Tongue (tissue), 1 donor: ENCODE measurements at regions not wholly inside any gene's neighbourhood (a gene's known extent, or its start where the extent isn't known, plus 50 kb on each side); places are given as distances from the start of the nearest gene placed in this dataset.
A peak's percentile ranks its signal among the peaks of the same experiment; 100 is the strongest.

ENCODE experiments used
- DNase-seq: peaks from one replicate; pipeline ENCODE4 v3.0.0-alpha.2; 2015

DNA sequence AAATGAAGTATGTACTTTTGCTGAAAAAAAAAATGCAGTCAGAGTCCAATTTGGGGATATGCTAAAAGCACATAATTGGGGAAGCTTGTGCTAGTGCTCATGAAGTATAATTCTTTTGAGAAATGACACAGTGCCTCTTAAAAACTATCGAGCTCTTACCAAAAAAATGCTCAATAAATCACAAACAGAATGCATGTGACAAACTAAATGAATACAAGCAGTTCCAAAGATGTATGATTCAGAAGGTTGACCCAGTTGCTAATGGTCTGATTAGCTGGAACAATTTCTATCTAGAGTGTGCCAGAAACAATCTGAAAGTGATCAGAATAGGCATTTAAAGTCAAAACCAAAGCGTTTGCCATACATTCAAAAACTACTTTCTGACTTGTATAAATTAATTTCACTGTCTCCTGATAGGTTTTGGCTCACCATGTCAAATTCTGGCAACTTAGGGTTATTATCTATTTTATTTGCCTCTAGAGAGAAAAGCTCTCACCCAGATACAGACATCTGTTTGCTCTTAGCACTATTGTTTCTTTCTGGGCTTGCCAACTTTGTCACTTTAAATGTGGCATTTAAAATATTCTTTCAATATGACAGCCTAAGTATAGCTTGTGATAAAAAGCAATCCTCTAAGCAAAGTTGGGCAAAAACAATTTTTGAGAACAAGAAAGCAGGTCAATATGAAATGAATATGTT, 114.7 kb upstream of the AHR start:
- DNase-seq = no peak

DNA sequence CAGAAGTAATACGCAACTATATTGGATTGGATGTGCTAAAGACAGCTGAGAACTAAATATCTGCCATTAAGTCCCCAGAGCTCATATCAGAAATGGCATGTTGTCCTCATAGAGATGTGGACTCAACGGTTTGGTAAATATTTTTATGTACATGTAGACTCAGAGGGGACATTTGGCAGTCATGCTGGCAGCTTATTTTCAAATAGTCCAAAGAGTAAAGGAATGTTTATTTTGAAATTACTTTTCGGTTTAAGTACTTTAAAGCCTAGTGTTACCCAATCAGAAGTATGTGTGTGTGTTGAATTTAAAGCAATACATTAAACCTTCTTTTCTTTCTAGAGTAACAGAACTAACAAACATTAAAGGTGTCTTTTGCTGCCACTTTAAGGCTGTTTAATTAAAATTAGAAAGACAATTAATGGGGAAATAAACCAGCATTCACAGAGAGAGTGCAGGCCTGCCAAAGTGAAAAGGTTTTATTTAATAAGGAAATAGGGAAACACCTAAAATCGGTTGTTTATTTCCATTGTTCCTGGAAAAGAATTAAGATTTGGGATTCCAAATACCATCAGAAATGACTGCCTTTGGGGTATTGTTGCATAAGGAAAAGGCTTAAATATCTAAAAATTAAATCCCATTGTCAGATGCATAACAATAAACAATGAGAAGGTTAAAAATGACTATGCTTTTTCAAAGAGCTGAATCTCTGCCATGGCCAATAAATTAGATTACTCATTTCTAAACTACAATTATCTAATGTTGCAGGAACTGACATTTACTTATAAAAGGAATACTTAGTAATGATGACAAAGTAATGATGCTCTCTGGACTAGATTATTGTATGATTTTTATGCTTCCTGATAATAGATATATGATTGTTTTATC, 113.4 kb upstream of the AHR start:
- no peak for DNase-seq

DNA sequence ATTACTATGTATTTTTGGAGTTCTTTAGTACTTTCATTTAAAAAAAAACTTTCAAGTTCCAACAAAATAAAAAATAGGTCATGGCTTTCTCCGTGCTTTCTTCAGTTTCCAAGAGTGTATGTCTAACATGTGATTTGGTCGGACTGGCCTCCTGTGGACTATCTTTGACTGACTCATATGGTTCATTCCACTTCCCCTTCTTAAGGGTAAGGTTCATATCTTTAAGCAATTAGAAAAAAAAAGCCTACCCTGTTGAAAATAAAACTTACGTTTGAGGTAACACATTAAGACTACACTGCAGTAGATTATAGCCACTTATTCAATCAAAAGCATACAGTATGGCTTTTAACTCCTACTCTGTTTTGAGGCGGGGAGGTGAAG, 112.8 kb upstream of the AHR start:
- DNase-seq = no peak

DNA sequence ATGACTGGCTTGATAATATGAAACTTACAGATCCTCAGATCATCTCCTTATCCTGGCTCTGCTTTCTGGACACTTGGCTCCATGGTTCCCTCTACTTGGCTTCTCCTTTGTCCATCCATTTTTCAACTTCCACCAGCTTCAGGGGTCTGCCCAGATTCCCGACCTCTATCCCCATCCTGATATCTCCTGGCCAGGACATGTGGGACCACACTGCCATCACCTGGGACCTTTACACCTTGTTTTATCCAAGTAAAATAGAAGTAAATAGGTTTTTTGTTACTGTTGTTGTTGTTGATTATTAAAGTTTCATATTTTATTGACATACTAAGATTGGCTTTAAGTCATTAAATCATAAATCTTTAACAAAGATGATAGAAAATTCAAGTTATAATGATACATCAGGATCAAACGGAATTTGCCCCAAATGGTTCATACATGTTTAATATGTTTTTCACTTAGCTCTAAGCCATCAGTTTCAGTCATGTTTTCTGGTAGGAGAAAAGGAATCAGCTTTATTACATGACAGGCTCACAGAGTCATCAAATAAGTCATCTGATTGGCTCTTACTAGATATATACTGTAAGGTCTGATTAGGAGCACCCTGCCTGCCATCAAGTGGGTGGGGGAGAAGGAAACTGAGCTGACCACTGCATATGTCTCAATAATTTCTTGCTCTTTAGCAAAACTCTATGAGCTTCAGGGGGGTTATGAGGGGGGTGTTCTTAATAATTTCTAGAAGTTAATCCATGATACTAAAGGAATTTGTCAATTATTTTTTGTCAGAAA, 111.5 kb upstream of the AHR start:
- no peak for DNase-seq

DNA sequence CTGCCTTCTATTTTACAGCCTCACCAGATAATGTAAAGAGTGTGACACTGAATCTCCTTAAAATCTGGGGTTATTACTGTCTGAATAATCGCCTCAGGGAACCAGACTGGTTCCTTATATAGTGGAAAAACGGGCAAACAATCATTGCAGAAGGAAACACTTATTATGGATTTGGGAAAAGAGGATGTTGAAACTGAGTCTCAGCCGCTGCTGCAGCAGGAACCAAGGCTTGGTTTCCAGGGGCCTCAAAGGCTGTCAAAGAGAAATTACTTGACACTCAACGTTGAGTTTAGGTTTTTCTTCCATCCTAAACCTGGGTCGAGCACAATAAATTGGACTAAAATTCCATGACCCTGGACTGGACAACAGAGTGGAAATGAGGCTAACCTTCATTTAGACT, 103.8 kb upstream of the AHR start:
- DNase-seq = no peak

DNA sequence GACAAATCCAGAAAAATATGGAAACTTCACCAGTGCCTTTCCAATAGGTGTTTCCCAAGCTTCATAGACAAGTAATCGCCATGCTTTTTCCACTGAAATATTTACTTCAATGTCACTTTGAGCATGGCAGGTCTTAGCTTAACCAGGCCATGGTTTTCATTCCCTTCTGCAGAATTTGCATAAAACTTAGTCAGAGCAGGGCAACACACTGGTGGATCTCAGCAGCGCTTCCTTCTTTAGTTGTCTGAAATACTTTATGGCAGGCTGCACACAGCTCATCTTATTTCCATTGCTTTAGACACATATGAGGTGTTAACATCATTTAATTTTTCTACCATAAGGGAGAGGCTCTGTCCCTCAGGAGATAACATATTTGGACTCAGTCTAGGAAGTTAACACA, 102.9 kb upstream of the AHR start:
- no peak for DNase-seq

DNA sequence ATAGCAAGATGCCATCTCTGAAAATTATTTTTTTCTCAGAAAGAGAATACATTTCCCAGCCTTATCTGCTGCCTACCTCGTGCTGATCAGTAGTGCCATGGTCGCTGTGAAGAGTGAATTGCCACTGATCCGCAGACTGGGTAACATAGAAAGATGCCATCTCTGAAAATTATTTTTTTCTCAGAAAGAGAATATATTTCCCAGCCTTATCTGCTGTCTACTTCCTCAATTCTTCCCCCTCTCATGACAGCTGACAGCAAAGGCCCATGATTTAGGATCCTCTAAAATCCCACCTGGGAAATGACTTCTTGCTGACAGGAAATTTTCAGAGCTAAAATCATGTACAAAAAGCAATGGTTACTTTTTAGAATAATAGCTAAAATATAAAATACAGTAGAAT, 92.5 kb upstream of the AHR start:
- no peak for DNase-seq

DNA sequence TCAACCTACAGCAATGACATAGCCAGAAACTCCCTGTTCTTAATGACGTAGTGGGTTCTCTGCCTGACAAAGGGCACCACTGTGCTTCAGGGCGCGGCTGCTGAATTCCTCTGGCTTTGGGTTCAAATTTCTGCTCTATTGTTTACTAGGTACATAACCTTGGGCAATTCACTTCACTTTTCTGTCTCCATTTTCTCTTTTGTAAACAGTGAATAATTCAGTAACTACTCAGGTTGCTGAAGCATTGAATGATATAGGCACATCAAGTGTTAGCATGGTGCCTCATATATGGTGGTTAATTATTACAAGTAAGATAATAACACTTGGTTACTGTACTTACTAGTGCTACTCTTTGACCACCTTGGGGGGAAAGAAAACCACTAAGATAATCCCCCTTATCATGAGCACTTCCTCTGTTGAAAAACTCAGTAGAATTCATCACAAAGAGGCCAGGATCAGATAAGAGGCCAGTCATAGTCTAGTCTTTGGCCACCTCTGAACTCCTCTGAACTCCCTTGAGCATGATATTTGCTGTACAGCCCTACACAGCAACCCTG, 92.0 kb upstream of the AHR start:
- no peak for DNase-seq

DNA sequence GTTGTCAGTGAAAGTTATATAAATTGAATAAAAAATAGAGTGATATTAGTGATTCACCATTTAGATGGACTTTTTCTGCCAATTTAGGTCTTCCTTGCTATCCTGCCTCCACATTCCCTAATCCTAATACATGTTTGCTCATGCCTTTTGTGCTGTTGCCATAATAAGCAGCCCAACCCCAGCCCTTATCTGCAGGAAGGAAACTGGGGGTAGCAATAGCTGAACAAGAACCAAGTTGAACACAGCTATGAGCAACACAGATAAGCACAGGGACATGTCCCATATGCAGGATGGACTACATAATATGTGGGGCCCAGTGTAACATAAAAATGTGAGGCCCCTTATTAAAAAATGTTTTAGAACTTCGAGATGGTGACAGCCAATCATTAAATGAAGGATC, 91.2 kb upstream of the AHR start:
- no peak for DNase-seq

DNA sequence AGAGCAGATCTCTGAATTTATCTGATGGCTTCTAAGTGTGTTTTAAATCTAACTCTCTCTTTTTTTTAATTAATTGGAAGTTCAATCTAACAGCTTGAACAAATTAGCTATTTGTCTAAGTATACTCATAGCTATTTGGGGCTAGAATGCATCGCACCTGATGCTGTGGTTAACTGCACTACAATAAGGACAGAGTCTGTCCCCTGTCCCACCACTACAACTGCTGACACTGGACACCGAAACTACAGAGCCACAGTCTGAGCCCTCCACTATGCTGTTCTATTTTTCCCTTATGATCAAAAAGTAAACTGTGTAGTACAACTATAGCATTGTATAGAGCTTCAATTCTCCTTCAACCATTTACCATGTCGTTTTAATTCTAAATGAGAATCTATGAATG, 89.4 kb upstream of the AHR start:
- DNase-seq = no peak

DNA sequence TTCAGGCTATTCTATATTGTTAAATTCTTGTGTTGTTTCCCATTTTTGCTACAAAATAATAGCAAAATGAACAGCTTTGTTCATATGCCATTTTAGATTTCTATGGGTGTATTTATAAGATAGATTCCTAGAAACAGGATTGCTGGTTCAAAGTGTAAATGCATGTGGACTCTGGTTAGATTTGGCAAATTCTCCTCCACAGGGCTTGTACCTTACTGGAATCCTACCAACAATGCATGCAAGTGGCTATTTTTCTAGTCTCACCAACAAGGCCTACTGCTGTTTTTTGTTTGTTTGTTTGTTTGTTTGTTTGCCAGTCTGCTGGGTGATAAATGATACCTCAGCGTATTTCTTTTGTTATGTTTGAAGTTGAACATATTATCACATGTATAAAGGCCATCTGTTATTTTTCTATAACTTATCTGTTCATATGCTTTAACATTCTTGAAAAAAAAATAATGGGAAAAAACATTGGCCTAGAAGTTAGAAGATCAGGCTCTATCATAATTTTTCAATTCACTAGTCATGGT, 87.1 kb upstream of the AHR start:
- DNase-seq = no peak

DNA sequence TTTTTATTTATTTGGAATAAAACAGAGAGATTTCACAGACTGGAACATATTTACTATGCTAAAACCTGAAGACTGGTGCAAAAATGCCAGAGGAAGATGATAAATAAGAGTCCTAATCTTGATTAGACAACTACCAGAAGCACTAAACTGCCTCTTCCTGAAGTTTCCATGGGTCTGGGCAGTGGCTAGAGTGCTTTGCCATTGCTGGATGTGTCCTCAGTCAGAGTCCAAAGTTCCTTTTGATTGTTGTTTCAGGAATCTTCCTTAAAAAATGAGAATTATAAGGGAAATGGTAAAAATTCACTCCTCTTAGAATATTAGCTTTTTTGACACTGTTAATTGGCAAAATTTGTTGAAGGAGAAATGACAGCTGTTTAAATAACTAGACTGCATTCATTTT, 86.3 kb upstream of the AHR start:
- DNase-seq = no peak

DNA sequence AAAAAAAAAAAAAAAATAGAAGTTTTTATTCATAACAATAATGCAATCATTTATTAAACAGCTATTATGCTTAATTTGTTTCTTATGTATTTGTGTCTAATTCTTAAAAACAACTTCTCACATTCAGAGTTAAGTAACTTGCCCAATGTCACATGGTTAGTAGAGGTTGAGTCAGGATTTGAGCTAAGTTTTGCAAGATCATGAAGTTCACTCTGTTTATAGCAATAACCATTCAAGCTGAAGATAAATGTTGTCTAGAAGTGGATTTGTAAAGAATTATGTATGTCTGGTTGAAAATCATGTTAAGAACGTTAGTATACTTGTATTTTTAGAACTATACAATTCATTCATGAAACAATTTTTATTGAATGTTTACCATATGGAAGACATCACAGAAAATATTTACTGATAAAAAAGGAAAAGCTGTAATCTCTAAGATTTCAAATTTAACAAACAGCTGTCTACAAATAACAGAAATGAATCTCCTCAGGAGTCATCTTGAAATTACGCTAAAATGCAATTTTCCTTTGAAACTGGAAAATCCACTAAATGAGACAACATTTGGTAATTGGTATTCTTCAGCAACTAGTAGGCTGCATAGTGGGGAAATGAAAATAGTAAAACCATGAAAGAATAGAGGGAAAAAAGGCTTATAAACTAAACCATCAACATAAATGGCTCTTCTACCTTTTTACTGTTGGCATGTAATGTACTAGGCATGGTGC, 70.5 kb upstream of the AHR start:
- no peak for DNase-seq

DNA sequence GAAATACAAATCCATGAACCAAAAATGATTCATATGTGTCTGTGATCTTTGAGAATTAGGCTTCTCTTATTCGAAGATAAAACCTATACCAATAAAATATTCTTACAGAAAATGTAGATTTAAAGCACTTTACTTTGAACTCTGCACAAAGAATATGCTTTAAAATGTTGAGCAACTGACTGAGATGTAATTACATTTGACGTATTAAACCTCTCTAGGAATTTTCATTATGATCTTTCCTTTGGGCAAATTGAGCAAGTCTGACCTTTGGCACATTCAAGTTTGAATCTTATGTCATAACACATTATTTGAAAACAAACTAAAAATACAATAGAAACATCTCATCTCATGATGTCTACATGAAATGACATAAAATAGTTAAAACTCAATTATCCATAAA, 69.2 kb upstream of the AHR start:
- no peak for DNase-seq

DNA sequence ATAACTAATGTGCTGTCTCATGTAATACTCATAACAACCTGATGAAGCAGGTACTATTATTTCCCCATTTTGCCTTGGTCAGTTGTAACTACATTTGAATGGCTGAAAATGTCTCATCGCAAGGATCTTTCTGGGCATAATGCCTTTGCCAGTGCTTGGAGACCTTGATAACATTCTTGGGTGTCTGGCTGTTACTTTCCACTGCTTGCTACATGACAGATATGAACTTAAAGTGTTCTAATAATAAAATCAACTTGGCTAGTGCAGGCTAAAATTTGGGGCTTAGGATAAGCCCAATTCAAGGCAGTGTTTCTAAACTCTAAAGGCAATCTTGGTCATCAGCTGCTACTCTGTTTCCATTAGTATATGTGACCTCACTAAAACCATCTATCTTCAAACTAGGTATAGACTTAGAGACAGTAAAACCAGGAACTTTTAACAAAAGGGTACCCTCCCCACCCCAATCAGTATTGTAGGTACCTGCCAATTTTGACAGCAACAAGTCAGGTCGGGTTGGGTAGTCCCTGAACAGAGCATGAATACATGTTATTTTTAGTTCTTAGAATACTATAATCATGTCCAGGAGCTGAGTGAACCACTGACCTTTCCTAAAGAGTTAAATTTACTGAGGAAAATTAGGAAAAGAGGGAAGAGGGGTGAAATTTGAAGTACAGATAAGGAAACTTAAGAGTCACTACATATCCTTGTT, 68.2 kb upstream of the AHR start:
- no peak for DNase-seq

DNA sequence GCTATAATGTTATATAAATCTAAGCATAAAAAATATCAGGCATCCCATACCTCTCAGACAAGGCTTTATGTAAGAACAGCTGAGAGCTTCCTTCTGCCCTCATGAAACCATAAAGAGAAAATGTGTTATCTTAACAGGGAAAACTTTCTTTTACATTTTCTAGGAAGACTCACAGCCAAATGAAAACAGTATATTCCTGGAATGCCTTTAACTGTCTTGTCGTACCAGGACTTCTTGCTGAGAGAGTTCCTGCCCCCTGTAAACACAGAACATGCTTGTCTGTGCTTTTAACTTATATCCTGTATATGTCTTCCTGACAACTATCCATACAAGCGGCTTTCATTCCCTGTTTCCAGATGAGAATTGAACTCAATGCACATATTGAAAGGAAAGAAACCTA, 64.8 kb upstream of the AHR start:
- no peak for DNase-seq

DNA sequence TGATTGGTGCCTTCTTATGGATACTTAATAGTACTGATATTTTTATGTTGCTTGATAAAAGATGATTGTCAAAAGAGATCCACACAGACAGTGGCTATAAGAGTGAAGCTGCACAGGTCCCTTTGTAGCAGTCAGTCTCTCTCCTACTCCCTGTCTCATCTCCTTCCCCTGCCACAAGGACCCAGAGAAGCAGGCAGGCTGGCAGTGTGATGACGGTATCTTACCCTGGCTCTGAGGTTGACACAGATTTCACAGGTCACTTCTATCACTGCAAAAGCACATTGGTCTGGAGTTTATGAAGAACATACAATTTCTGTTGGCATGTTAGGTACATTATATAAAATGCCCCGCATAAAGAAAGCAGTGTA, 64.4 kb upstream of the AHR start:
- DNase-seq = no peak

DNA sequence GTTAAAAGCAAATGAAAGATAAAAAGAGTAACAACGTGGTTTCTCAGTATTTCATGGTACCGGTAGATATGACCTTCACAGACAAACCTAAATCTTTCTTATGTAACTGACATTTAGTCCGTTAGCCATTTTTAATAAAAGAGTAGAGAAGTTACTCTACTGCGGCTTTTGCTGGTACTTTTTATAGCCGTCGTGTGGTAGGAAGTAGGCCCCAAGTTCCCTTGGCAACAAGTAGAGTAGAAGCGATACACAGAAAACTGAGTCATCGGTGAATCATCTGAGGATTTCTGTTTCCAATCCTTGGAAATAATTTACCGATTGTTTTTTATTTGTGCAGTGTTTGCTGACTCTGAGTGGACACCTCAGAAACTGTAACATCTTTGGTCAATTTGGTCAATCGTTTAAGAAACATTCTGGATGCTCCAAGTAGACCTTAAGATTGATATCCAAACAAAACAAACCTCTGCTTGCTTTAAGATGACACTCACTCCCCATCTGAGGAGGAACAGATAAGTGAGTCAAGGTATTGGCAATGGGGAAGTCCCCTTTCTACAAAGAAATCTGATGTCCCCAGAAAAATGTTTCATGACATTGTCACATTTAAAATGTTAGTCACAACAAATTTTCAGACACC, 63.9 kb upstream of the AHR start:
- DNase-seq = peak; percentile 9

DNA sequence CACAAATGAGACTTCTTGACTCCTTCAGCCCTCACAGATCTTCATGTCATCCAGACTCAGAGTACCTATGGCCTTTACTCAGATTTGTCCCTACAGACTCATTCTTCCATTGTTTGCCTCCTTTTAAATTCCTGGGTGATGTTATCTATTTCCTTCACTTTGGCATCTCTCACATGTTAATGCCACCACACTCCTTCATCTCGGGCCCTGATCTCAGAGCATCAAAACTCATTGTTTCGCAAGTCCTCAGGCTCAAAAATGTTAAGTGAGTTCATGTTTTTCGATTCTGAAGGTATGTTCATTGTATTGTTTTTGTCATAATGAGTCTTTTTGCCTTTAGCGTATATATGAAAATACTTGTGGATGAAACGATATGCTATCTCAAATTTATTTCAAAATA, 62.3 kb upstream of the AHR start:
- no peak for DNase-seq

DNA sequence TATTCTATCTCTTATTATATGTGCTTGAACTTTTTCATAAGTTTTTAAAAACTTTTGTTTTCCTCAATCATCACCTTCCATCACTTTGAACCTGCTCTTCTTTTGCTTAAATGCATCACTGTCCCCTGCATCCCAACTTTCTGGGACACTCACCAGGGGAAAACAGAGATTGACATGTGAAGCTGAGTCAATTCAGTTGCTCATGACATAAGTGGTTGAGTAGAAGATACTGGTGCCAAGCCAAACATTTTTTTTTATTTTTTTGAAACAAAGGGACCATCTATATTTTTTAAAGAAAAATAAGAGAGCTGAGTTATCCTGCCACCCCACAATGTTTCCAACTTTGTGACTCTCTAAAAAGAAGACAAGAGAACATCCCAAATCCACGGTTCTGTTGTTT, 61.8 kb upstream of the AHR start:
- DNase-seq = no peak

DNA sequence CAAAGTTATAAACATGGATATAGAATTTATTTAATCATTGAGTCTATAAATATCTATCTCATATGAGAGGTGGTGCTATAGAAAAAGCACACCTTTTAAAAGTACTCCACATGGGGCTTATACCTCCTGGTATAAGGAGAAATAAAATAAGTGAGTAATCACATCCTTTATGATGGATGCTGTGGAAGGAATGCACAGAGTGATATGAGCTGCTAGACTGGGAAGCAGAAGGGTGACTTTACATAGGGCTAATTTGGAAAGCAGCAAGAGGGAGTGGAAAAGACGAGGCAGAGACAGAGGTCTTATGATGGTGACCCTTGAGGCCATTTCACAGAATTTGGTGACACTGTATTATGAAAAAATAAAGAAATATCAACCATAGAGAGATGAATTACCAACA, 59.4 kb upstream of the AHR start:
- DNase-seq = no peak
